ENCODE measurements at regions not wholly inside any gene's neighbourhood (a gene's known extent, or its start where the extent isn't known, plus 50 kb on each side); places are given as distances from the start of the nearest gene placed in this dataset.

- TF ChIP-seq IRF2 (CRISPR knock-in tag; IDR thresholded peaks at IDR 0.05; ENCODE audit: borderline replicate concordance, low read depth) (no peak), CTCF (IDR thresholded peaks at IDR 0.05) (no peak), TEAD1 (CRISPR knock-in tag; IDR thresholded peaks at IDR 0.05) (no peak), USF1 (CRISPR knock-in tag; IDR thresholded peaks at IDR 0.05) (no peak), HMGXB4 (CRISPR knock-in tag; IDR thresholded peaks at IDR 0.05) (no peak), ZNF232 (CRISPR knock-in tag; IDR thresholded peaks at IDR 0.05) (no peak), ATF2 (CRISPR knock-in tag; IDR thresholded peaks at IDR 0.05; ENCODE audit: borderline replicate concordance, low read depth) (no peak)
Measured at GRCh38 chr5:116814626-116815385, 240.2 kb upstream of the SEMA6A start.
